GM23338 (cell line): ENCODE measurements at regions not wholly inside any gene's neighbourhood (a gene's known extent, or its start where the extent isn't known, plus 50 kb on each side); places are given as distances from the start of the nearest gene placed in this dataset.

Source experiments
- ATAC-seq: fragments of 200-7000 bp; cut with Tn5 transposase; 3 replicates; pipeline ENCODE4 v1.9.1; 2020
- DNase-seq: peaks from one replicate; pipeline ENCODE4 v3.0.0-alpha.2; 2015; ENCODE audit warnings: low spot score
- H2AFZ ChIP-seq: fragments of 200-600 bp; sonication (generic); 2 replicates; pipeline ENCODE4 v1.8.0; 2016; ENCODE audit warnings: antibody characterized with exemption, mild to moderate bottlenecking, moderate library complexity
- H3F3A ChIP-seq: fragments of 200-600 bp; sonication (generic); replicated peaks from 2 replicates; pipeline ENCODE4 v1.8.0; 2017; ENCODE audit warnings: antibody characterized with exemption, mixed run types, low read depth
- H3K27ac ChIP-seq: fragments of 200-600 bp; sonication (generic); 2 replicates; pipeline ENCODE4 v1.6.1; 2016; ENCODE audit warnings: low read depth
- H3K27me3 ChIP-seq: fragments of 200-600 bp; sonication (generic); 2 replicates; pipeline ENCODE4 v1.8.0; 2016; ENCODE audit warnings: mild to moderate bottlenecking, mixed run types, moderate library complexity; ENCODE audit not compliant: insufficient read depth
- H3K36me3 ChIP-seq: fragments of 200-600 bp; sonication (generic); 2 replicates; pipeline ENCODE4 v1.8.0; 2016; ENCODE audit warnings: mild to moderate bottlenecking; ENCODE audit not compliant: insufficient read depth
- H3K4me1 ChIP-seq: fragments of 200-600 bp; sonication (generic); 2 replicates; pipeline ENCODE4 v1.8.0; 2016; ENCODE audit warnings: mild to moderate bottlenecking, moderate library complexity; ENCODE audit not compliant: insufficient read depth
- H3K4me2 ChIP-seq: fragments of 200-600 bp; sonication (generic); 2 replicates; pipeline ENCODE4 v1.7.1; 2017; ENCODE audit warnings: mixed run types
- H3K4me3 ChIP-seq: fragments of 200-600 bp; sonication (generic); 2 replicates; pipeline ENCODE4 v1.6.1; 2016; ENCODE audit warnings: mixed run types
- H3K79me2 ChIP-seq: fragments of 200-600 bp; sonication (generic); replicated peaks from 2 replicates; pipeline ENCODE4 v1.8.0; 2017; ENCODE audit warnings: mild to moderate bottlenecking; ENCODE audit not compliant: insufficient read depth
- H3K9me2 ChIP-seq: fragments of 200-600 bp; sonication (generic); 2 replicates; pipeline ENCODE4 v1.8.0; 2017; ENCODE audit not compliant: insufficient read depth
- H4K20me1 ChIP-seq: fragments of 200-600 bp; sonication (generic); replicated peaks from 2 replicates; pipeline ENCODE4 v1.8.0; 2017; ENCODE audit warnings: mild to moderate bottlenecking; ENCODE audit not compliant: insufficient read depth
- H3K27ac Mint-ChIP-seq: 2 replicates; pipeline ENCODE4 v1.8.0; 2020; ENCODE audit warnings: inconsistent platforms, mild to moderate bottlenecking, moderate library complexity, mixed read lengths
- H3K27me3 Mint-ChIP-seq: 3 replicates; pipeline ENCODE4 v1.8.0; 2022; ENCODE audit warnings: low read depth, mild to moderate bottlenecking, moderate library complexity, mixed read lengths, inconsistent platforms; ENCODE audit not compliant: insufficient read depth, poor library complexity
- H3K36me3 Mint-ChIP-seq: 3 replicates; pipeline ENCODE4 v1.8.0; 2021; ENCODE audit warnings: low read depth, mild to moderate bottlenecking, inconsistent platforms, moderate library complexity, mixed read lengths
- H3K4me1 Mint-ChIP-seq: 3 replicates; pipeline ENCODE4 v1.8.0; 2020; ENCODE audit warnings: mild to moderate bottlenecking, inconsistent platforms, mixed read lengths
- H3K4me3 Mint-ChIP-seq: 3 replicates; pipeline ENCODE4 v1.8.0; 2021; ENCODE audit warnings: moderate library complexity, mild to moderate bottlenecking, inconsistent platforms, mixed read lengths
- H3K9me3 Mint-ChIP-seq: 3 replicates; pipeline ENCODE4 v1.8.0; 2020; ENCODE audit warnings: moderate library complexity, mild to moderate bottlenecking, inconsistent platforms, mixed read lengths
- CREB1 ChIP-seq: fragments of 250-450 bp; sonication (Bioruptor Pico); IDR thresholded peaks from 2 replicates; pipeline ENCODE4 v1.5.0; 2020; ENCODE audit warnings: low read depth, mild to moderate bottlenecking, moderate library complexity
- EZH2 ChIP-seq: fragments of 200-600 bp; sonication (generic); IDR thresholded peaks from one replicate; pipeline ENCODE4 v1.8.0; 2017; ENCODE audit warnings: antibody characterized with exemption, mild to moderate bottlenecking, low read depth; ENCODE audit not compliant: unreplicated experiment
- EZH2phosphoT487 ChIP-seq: fragments of 200-600 bp; sonication (generic); IDR thresholded peaks from one replicate; pipeline ENCODE4 v1.8.1; 2018; ENCODE audit warnings: antibody characterized with exemption; ENCODE audit not compliant: unreplicated experiment
- JUNB ChIP-seq: IDR thresholded peaks from one replicate; pipeline ENCODE4 v1.6.1; 2016; ENCODE audit warnings: antibody characterized with exemption; ENCODE audit not compliant: unreplicated experiment
- NANOG ChIP-seq: IDR thresholded peaks from 2 replicates; pipeline ENCODE4 v1.6.1; 2016; ENCODE audit warnings: antibody characterized with exemption, borderline replicate concordance
- POLR2AphosphoS5 ChIP-seq: IDR thresholded peaks from 2 replicates; pipeline ENCODE4 v1.6.1; 2016; ENCODE audit warnings: antibody characterized with exemption, low read depth
- REST ChIP-seq: IDR thresholded peaks from one replicate; pipeline ENCODE4 v1.6.1; 2018; ENCODE audit warnings: antibody characterized with exemption; ENCODE audit not compliant: unreplicated experiment
- STAT1 ChIP-seq: IDR thresholded peaks from one replicate; pipeline ENCODE4 v1.6.1; 2016; ENCODE audit warnings: antibody characterized with exemption; ENCODE audit not compliant: unreplicated experiment
- ZNF114 ChIP-seq: fragments of 250-450 bp; sonication (Bioruptor Pico); IDR thresholded peaks from 2 replicates; pipeline ENCODE4 v1.5.0; 2020; ENCODE audit warnings: mild to moderate bottlenecking, moderate library complexity
- ZNF331 ChIP-seq: fragments of 250-450 bp; sonication (Bioruptor Pico); IDR thresholded peaks from 2 replicates; pipeline ENCODE4 v1.5.0; 2020; ENCODE audit warnings: low read depth, mild to moderate bottlenecking, moderate library complexity
- ZNF462 ChIP-seq: fragments of 250-450 bp; sonication (Bioruptor Pico); IDR thresholded peaks from 2 replicates; pipeline ENCODE4 v1.5.0; 2020; ENCODE audit warnings: mild to moderate bottlenecking, moderate library complexity
- TF ChIP-seq, protein P1 (sequence below): IDR thresholded peaks from 2 replicates; pipeline ENCODE4 v1.6.1; 2016; ENCODE audit warnings: antibody characterized with exemption
- TF ChIP-seq, protein P2 (sequence below), 2 experiments: fragments of 200-600 bp in 1 of 2; sonication (generic) in 1 of 2; conservative IDR thresholded peaks; 2 replicates each; pipeline versions ENCODE4 v1.5.1 to v1.6.1; 2016 to 2017; ENCODE audit warnings: antibody characterized with exemption in 2 of 2, low read depth in 2 of 2, mild to moderate bottlenecking in 2 of 2, moderate library complexity in 1 of 2

DNA sequence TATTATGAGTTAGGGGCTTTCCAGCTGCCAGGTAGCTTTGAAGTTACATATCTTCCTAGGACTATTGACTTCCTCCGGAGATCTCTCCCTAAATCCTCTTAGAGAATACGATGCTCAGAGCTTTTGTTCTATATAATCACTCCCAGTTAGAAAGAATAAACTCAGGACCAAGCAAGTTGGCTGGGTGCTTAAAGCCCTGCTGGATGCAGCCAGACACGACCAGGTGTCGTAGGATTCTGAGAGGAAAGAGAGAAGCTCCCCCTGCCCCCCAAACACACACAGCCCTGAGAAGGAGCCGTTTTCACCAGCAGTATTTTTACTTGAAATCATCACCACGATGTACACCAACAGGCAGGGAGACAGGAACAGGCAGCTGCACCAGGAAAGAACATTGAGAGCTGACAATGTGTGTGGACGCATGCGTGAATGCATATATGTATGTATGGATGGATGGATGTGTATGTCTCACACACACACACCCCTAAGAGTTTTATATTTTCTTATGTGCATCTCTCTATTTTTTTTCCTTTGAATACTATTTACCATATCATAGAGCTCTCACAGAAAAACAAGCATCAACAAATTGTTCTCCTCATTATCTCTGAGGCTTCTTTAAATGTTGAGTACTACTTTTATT lies 382.6 kb downstream of the EPHA4 start:
- H3K79me2 ChIP-seq = no peaks in the 10 kb centered on the region
- DNase-seq = peak; percentile 76
- no peaks in the 10 kb centered on the region for H3F3A ChIP-seq
- H3K27ac Mint-ChIP-seq = no peak overlapping the region
- peak overlapping the region; percentile 46 for H3K4me3 Mint-ChIP-seq
- H4K20me1 ChIP-seq = no peaks in the 10 kb centered on the region
- no peak for TF ChIP-seq ZNF114
- no peak for TF ChIP-seq ZNF331 (CRISPR knock-in tag)
- no peak for TF ChIP-seq CREB1 (CRISPR knock-in tag)
- TF ChIP-seq, protein P1, sequence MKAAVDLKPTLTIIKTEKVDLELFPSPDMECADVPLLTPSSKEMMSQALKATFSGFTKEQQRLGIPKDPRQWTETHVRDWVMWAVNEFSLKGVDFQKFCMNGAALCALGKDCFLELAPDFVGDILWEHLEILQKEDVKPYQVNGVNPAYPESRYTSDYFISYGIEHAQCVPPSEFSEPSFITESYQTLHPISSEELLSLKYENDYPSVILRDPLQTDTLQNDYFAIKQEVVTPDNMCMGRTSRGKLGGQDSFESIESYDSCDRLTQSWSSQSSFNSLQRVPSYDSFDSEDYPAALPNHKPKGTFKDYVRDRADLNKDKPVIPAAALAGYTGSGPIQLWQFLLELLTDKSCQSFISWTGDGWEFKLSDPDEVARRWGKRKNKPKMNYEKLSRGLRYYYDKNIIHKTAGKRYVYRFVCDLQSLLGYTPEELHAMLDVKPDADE = peak; percentile 32; the same call in 1 of the 2 replicates
- TF ChIP-seq EZH2 = no peak
- TF ChIP-seq EZH2phosphoT487 = no peak
- TF ChIP-seq NANOG = peak; percentile 94
- TF ChIP-seq, protein P2, sequence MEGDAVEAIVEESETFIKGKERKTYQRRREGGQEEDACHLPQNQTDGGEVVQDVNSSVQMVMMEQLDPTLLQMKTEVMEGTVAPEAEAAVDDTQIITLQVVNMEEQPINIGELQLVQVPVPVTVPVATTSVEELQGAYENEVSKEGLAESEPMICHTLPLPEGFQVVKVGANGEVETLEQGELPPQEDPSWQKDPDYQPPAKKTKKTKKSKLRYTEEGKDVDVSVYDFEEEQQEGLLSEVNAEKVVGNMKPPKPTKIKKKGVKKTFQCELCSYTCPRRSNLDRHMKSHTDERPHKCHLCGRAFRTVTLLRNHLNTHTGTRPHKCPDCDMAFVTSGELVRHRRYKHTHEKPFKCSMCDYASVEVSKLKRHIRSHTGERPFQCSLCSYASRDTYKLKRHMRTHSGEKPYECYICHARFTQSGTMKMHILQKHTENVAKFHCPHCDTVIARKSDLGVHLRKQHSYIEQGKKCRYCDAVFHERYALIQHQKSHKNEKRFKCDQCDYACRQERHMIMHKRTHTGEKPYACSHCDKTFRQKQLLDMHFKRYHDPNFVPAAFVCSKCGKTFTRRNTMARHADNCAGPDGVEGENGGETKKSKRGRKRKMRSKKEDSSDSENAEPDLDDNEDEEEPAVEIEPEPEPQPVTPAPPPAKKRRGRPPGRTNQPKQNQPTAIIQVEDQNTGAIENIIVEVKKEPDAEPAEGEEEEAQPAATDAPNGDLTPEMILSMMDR (conservative IDR thresholded peaks at IDR 0.05; ENCODE audit: low read depth in 2 of 2) = no peak
- no peak for TF ChIP-seq REST
- no peak for TF ChIP-seq JUNB
- 0 out of 2 replicates have a peak, but pooled peaks have one; percentile 23 for TF ChIP-seq ZNF462 (CRISPR knock-in tag)
- 0 out of 2 replicates have a peak, but pooled peaks have one; percentile 20 for TF ChIP-seq POLR2AphosphoS5
- no peak for TF ChIP-seq STAT1
- peaks cover 29% of the 10 kb centered on the region for H3K4me1 ChIP-seq
- 0 out of 2 replicates have a peak overlapping the region, but pooled peaks have one; percentile 2 for H3K4me3 ChIP-seq
- peaks cover 18% of the 10 kb centered on the region for H3K27me3 Mint-ChIP-seq
- H3K4me1 Mint-ChIP-seq = peaks cover 26% of the 10 kb centered on the region
- ATAC-seq = peak; percentile 97
- H3K27me3 ChIP-seq = peaks cover 6% of the 10 kb centered on the region; the same call in 1 of the 2 replicates
- H3K36me3 ChIP-seq = no peaks in the 10 kb centered on the region
- H3K36me3 Mint-ChIP-seq = peaks cover 2% of the 10 kb centered on the region; the same call in 1 of the 3 replicates
- no peaks in the 10 kb centered on the region for H3K9me2 ChIP-seq
- no peak overlapping the region for H3K27ac ChIP-seq
- H3K4me2 ChIP-seq = peak overlapping the region; percentile 59
- H2AFZ ChIP-seq = no peak overlapping the region
- H3K9me3 Mint-ChIP-seq = no peaks in the 10 kb centered on the region; the same call in 2 of the 3 replicates
